OCI-LY1 (cell line): ENCODE measurements at regions not wholly inside any gene's neighbourhood (a gene's known extent, or its start where the extent isn't known, plus 50 kb on each side); places are given as distances from the start of the nearest gene placed in this dataset.

ENCODE experiments used
- CTCF ChIP-seq: fragments of 200-600 bp; sonication (generic), shearing (Covaris generic); IDR thresholded peaks from 2 replicates; pipeline ENCODE4 v1.5.1; 2017; ENCODE audit warnings: mild to moderate bottlenecking, antibody characterized with exemption, low read length, moderate library complexity, mixed read lengths
- EZH2 ChIP-seq: fragments of 200-600 bp; sonication (generic), shearing (Covaris generic); IDR thresholded peaks from 2 replicates; pipeline ENCODE4 v1.8.0; 2017; ENCODE audit warnings: borderline replicate concordance, mixed run types, mild to moderate bottlenecking, antibody characterized with exemption, low read length, moderate library complexity, mixed read lengths

GRCh38 chr11:23405350-23405937, 545.2 kb upstream of the CCDC179 start:
- TF ChIP-seq CTCF (no peak), EZH2 (no peak)
